CD14-positive monocyte (primary cell): ENCODE measurements at regions not wholly inside any gene's neighbourhood (a gene's known extent, or its start where the extent isn't known, plus 50 kb on each side); places are given as distances from the start of the nearest gene placed in this dataset.

Source experiments
- DNase-seq, 3 donors: peaks; one replicate each; pipeline ENCODE4 v3.0.0-alpha.2; 2011 to 2022
- H2AFZ ChIP-seq: 2 replicates; pipeline ENCODE4 v1.6.0; 2012; ENCODE audit warnings: mild to moderate bottlenecking, low read depth, low read length, inconsistent platforms; ENCODE audit not compliant: insufficient read depth, poor library complexity, severe bottlenecking
- H3K27ac ChIP-seq, 2 donors: 1 replicate in 1 of 2; 2 replicates in 1 of 2; pipeline ENCODE4 v1.5.1; 2012 to 2013; ENCODE audit warnings: low read length in 2 of 2, control low read depth in 1 of 2, inconsistent platforms in 1 of 2, low read depth in 1 of 2, mild to moderate bottlenecking in 1 of 2
- H3K27me3 ChIP-seq, 2 donors: one replicate each; pipeline versions ENCODE4 v1.6.0 to v1.6.1; 2011 to 2013; ENCODE audit warnings: low read length in 2 of 2; ENCODE audit not compliant: control insufficient read depth in 2 of 2, insufficient read depth in 2 of 2
- H3K36me3 ChIP-seq, 2 donors: replicated peaks in 1 of 2; 1 replicate in 1 of 2; 2 replicates in 1 of 2; pipeline versions ENCODE4 v1.5.1 to v1.6.1; 2012 to 2013; ENCODE audit warnings: low read length in 2 of 2, control low read depth in 1 of 2, inconsistent platforms in 1 of 2, mild to moderate bottlenecking in 1 of 2; ENCODE audit not compliant: insufficient read depth in 2 of 2, control insufficient read depth in 1 of 2
- H3K4me1 ChIP-seq, 2 donors: 1 replicate in 1 of 2; 2 replicates in 1 of 2; pipeline versions ENCODE4 v1.5.1 to v1.6.1; 2012 to 2013; ENCODE audit warnings: low read length in 2 of 2, control low read depth in 1 of 2, inconsistent platforms in 1 of 2, mild to moderate bottlenecking in 1 of 2, moderate library complexity in 1 of 2; ENCODE audit not compliant: insufficient read depth in 2 of 2, control insufficient read depth in 1 of 2
- H3K4me2 ChIP-seq: replicated peaks from 2 replicates; pipeline ENCODE3; 2012; ENCODE audit warnings: low read length, moderate library complexity, mild to moderate bottlenecking; ENCODE audit not compliant: poor library complexity, severe bottlenecking; ENCODE audit errors: extremely low read depth
- H3K4me3 ChIP-seq, 3 experiments: fragments of 200-600 bp in 1 of 3; sonication (generic) in 1 of 3; replicated peaks in 1 of 3; 1 replicate in 2 of 3; 2 replicates in 1 of 3; pipeline ENCODE4 v1.5.1; 2011 to 2013; ENCODE audit warnings: low read length in 3 of 3, mild to moderate bottlenecking in 3 of 3, control low read depth in 2 of 3, low read depth in 2 of 3, inconsistent platforms in 1 of 3, moderate library complexity in 1 of 3
- H3K79me2 ChIP-seq: 2 replicates; pipeline ENCODE4 v1.6.0; 2012; ENCODE audit warnings: mild to moderate bottlenecking, control low read depth, inconsistent platforms, low read length, moderate library complexity; ENCODE audit not compliant: insufficient read depth
- H3K9ac ChIP-seq: 2 replicates; pipeline ENCODE4 v1.6.0; 2017; ENCODE audit warnings: low read length, mild to moderate bottlenecking; ENCODE audit not compliant: insufficient read depth, poor library complexity, severe bottlenecking
- H3K9me3 ChIP-seq, 2 donors: replicated peaks in 1 of 2; 1 replicate in 1 of 2; 2 replicates in 1 of 2; pipeline versions ENCODE4 v1.5.1 to v1.6.1; 2012 to 2013; ENCODE audit warnings: low read length in 2 of 2, control low read depth in 1 of 2; ENCODE audit not compliant: control insufficient read depth in 1 of 2, insufficient read depth in 1 of 2
- H4K20me1 ChIP-seq: 2 replicates; pipeline ENCODE4 v1.6.0; 2012; ENCODE audit warnings: mild to moderate bottlenecking, low read length, control low read depth, moderate library complexity; ENCODE audit not compliant: insufficient read depth
- H3K27ac Mint-ChIP-seq, 7 donors: one replicate each; pipeline ENCODE4 v1.8.0; 2020; ENCODE audit warnings: mild to moderate bottlenecking in 7 of 7, mixed read lengths in 7 of 7, moderate library complexity in 6 of 7, inconsistent platforms in 2 of 7
- H3K27me3 Mint-ChIP-seq, 3 donors: one replicate each; pipeline ENCODE4 v1.8.0; 2021 to 2022; ENCODE audit warnings: low read depth in 3 of 3, mild to moderate bottlenecking in 3 of 3, mixed read lengths in 3 of 3, moderate library complexity in 3 of 3, inconsistent platforms in 1 of 3
- H3K36me3 Mint-ChIP-seq, 2 donors: one replicate each; pipeline ENCODE4 v1.8.0; 2020; ENCODE audit warnings: mixed read lengths in 2 of 2, inconsistent platforms in 1 of 2, mild to moderate bottlenecking in 1 of 2
- H3K4me1 Mint-ChIP-seq: one replicate; pipeline ENCODE4 v1.8.0; 2020; ENCODE audit warnings: mild to moderate bottlenecking, mixed read lengths
- H3K4me3 Mint-ChIP-seq, 2 donors: one replicate each; pipeline ENCODE4 v1.8.0; 2020; ENCODE audit warnings: mild to moderate bottlenecking in 2 of 2, mixed read lengths in 2 of 2, moderate library complexity in 1 of 2
- H3K9me3 Mint-ChIP-seq, 7 donors: one replicate each; pipeline ENCODE4 v1.8.0; 2020 to 2022; ENCODE audit warnings: mixed read lengths in 7 of 7, mild to moderate bottlenecking in 6 of 7, moderate library complexity in 6 of 7, inconsistent platforms in 2 of 7
- CTCF ChIP-seq: fragments of 200-600 bp; IDR thresholded peaks from one replicate; pipeline ENCODE4 v1.8.0; 2022; ENCODE audit warnings: antibody characterized with exemption, mild to moderate bottlenecking
- WGBS: methylation state at CpG from one replicate; pipeline ENCODE4 v1.1.5; 2013; ENCODE audit warnings: missing lambda C conversion rate; ENCODE audit not compliant: insufficient coverage; 5-methylcytosine and 5-hydroxymethylcytosine counted together
- intact Hi-C, 2 donors: fragments of 100-400 bp; cut with micrococcal nuclease; formaldehyde crosslinking; loops; one replicate each; pipeline versions ENCODE4 v1.15.0 to v1.15.1; 2023

- Histone ChIP-seq H3K4me1 (no peaks in the 10 kb centered on the region), H3K27me3 (no peaks in the 10 kb centered on the region), H3K4me3 (no peak overlapping the region), H3K9ac (no peak overlapping the region), H3K9me3 (no peaks in the 10 kb centered on the region), H3K79me2 (no peaks in the 10 kb centered on the region), H3K36me3 (no peaks in the 10 kb centered on the region), H2AFZ (no peak overlapping the region), H3K27ac (no peak overlapping the region), H4K20me1 (no peaks in the 10 kb centered on the region), H3K4me2 (no peak overlapping the region)
- Mint-ChIP-seq H3K4me3 (no peak overlapping the region), H3K36me3 (no peaks in the 10 kb centered on the region), H3K4me1 (no peaks in the 10 kb centered on the region), H3K27ac (no peak overlapping the region), H3K27me3 (peaks cover 0 to 1% (median 1%) of the 10 kb centered on the region in 3 donors), H3K9me3 (peaks cover 0 to 4% (median 0%) of the 10 kb centered on the region in 7 donors)
- intact Hi-C loops: no loop called here
- no peak for TF ChIP-seq CTCF
- no peak for DNase-seq
- 83% methylated on average over 3 of the region's 7 CpGs for WGBS
Observed at GRCh38 chr4:28443801-28444412, 1583.3 kb downstream of the STIM2 start.

- H3K4me1 Mint-ChIP-seq: no peaks in the 10 kb centered on the region
- intact Hi-C loops: no loop called here
- no peak overlapping the region for H3K4me3 ChIP-seq
- no peak overlapping the region for H3K27ac Mint-ChIP-seq
- no peak overlapping the region for H3K27ac ChIP-seq
- no peaks in the 10 kb centered on the region for H3K79me2 ChIP-seq
- no peak for DNase-seq
- no peaks in the 10 kb centered on the region for H3K36me3 ChIP-seq
- no peak overlapping the region for H2AFZ ChIP-seq
- H3K27me3 ChIP-seq: no peaks in the 10 kb centered on the region
- no CpG with 5 or more reads among the region's 3 CpGs for WGBS
- H3K4me3 Mint-ChIP-seq: no peak overlapping the region
- no peak overlapping the region for H3K4me2 ChIP-seq
- H3K9me3 ChIP-seq: no peaks in the 10 kb centered on the region
- peaks cover 0 to 4% (median 0%) of the 10 kb centered on the region in 7 donors for H3K9me3 Mint-ChIP-seq
- TF ChIP-seq CTCF: no peak
- H3K4me1 ChIP-seq: no peaks in the 10 kb centered on the region
- H3K9ac ChIP-seq: no peak overlapping the region
- H3K27me3 Mint-ChIP-seq: peaks cover 0 to 1% (median 1%) of the 10 kb centered on the region in 3 donors
- H3K36me3 Mint-ChIP-seq: no peaks in the 10 kb centered on the region
- no peaks in the 10 kb centered on the region for H4K20me1 ChIP-seq
Observed at GRCh38 chr4:28444886-28445496, 1584.3 kb downstream of the STIM2 start.
